Kidney epithelial cell (primary cell): ENCODE measurements at regions not wholly inside any gene's neighbourhood (a gene's known extent, or its start where the extent isn't known, plus 50 kb on each side); places are given as distances from the start of the nearest gene placed in this dataset.

Experiments
- DNase-seq: peaks from one replicate; pipeline ENCODE4 v3.0.0-alpha.2; 2010; ENCODE audit warnings: low read depth
- H3K27me3 ChIP-seq: 2 replicates; pipeline ENCODE4 v1.6.0; 2011; ENCODE audit warnings: low read length; ENCODE audit not compliant: control insufficient read depth, insufficient read depth
- H3K36me3 ChIP-seq: 2 replicates; pipeline ENCODE4 v1.5.1; 2011; ENCODE audit warnings: low read length; ENCODE audit not compliant: control insufficient read depth, insufficient read depth
- H3K4me3 ChIP-seq: 2 replicates; pipeline ENCODE4 v1.5.1; 2011; ENCODE audit warnings: low read depth, mild to moderate bottlenecking, control low read depth, low read length
- TF ChIP-seq, protein P1 (sequence below): IDR thresholded peaks from 2 replicates; pipeline ENCODE4 v1.5.1; 2011; ENCODE audit warnings: mild to moderate bottlenecking, moderate library complexity, low read length, control low read depth, inconsistent platforms; ENCODE audit not compliant: insufficient read depth, poor library complexity, severe bottlenecking

- DNase-seq: no peak
- TF ChIP-seq, protein P1, sequence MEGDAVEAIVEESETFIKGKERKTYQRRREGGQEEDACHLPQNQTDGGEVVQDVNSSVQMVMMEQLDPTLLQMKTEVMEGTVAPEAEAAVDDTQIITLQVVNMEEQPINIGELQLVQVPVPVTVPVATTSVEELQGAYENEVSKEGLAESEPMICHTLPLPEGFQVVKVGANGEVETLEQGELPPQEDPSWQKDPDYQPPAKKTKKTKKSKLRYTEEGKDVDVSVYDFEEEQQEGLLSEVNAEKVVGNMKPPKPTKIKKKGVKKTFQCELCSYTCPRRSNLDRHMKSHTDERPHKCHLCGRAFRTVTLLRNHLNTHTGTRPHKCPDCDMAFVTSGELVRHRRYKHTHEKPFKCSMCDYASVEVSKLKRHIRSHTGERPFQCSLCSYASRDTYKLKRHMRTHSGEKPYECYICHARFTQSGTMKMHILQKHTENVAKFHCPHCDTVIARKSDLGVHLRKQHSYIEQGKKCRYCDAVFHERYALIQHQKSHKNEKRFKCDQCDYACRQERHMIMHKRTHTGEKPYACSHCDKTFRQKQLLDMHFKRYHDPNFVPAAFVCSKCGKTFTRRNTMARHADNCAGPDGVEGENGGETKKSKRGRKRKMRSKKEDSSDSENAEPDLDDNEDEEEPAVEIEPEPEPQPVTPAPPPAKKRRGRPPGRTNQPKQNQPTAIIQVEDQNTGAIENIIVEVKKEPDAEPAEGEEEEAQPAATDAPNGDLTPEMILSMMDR: no peak
- Histone ChIP-seq H3K27me3 (peaks cover 3% of the 10 kb centered on the region), H3K36me3 (no peaks in the 10 kb centered on the region), H3K4me3 (no peak overlapping the region)
Measured at GRCh38 chr3:128551867-128552266, 58.9 kb upstream of the GATA2 start.

DNA sequence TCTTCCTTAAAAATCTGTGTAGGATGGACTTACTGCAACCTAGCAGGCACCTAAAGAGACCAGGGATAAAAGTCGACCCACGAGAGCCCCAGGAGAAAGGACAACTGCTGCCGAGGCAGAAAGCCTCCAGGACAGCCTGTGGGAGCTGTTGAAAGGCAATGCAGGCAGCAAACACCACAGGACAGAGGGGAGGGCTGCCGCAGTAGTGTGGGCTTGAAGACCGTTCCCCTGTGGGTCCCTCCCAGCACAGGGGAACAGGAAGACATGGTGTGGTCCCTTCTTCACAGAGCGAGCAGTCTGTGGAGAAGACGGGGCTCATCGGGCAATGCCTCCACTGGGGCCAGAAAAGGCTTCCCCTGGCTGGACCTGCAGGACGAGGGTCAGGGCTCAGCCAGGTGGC lies 58.5 kb upstream of the GATA2 start:
- DNase-seq: no peak
- no peaks in the 10 kb centered on the region for H3K36me3 ChIP-seq
- peaks cover 3% of the 10 kb centered on the region for H3K27me3 ChIP-seq
- no peak overlapping the region for H3K4me3 ChIP-seq
- TF ChIP-seq, protein P1: no peak

- peaks cover 3% of the 10 kb centered on the region for H3K27me3 ChIP-seq
- H3K4me3 ChIP-seq: no peak overlapping the region
- H3K36me3 ChIP-seq: no peaks in the 10 kb centered on the region
- TF ChIP-seq, protein P1: no peak
- no peak for DNase-seq
Measured at GRCh38 chr3:128550471-128551126, 57.6 kb upstream of the GATA2 start.

- Histone ChIP-seq H3K4me3 (no peak overlapping the region), H3K27me3 (peaks cover 2% of the 10 kb centered on the region), H3K36me3 (no peaks in the 10 kb centered on the region)
- TF ChIP-seq, protein P1: no peak
- DNase-seq: no peak
Measured at GRCh38 chr3:128550113-128550440, 57.1 kb upstream of the GATA2 start.

DNA sequence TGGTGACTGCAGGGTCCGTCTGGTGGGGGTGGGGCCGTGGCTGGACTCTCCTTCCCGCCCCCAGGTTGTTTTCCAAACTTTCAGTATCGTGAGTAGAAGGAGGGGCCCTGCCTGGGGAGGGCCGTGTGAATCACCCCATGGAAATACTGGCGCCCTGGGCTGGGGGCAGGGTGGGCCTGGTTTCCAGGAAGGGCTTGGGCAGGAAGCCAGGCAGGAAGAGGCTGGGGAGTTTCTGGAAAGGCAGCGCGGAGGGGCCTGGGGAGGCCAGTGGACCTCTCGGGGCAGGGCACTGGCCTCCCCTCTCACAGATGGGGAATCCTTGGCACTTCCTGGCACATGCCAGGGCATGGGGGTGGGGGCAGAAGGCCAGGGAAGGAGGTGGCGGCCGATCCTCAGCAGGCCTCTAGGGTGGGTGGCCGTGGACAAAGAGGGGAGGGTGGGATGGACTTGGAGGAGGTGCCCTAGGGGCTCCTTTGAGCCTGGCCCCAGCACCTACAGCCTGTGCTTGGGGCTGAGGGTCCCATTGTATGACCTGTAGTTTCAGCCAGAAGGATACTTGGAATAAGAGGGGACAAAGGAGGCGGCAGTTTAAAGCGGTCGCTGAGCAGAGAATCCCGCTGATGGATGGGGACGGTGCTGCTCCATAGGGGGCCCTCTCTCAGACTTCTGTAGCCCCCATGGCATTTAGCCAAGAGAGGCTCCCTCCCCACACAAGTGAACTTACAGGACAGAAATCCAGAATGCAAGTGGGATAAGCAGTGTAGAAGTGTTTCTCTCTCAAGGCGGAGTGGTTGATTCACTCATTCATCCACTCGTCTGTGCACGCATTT lies 56.5 kb upstream of the GATA2 start:
- TF ChIP-seq, protein P1: no peak
- Histone ChIP-seq H3K4me3 (no peak overlapping the region), H3K27me3 (no peaks in the 10 kb centered on the region), H3K36me3 (no peaks in the 10 kb centered on the region)
- peak; percentile 28 for DNase-seq
